Brain microvascular endothelial cell (primary cell): ENCODE measurements at regions not wholly inside any gene's neighbourhood (a gene's known extent, or its start where the extent isn't known, plus 50 kb on each side); places are given as distances from the start of the nearest gene placed in this dataset.
"Not testable (repeated sequence)": the region's sequence is repeated elsewhere in the genome, so short reads cannot be mapped to it uniquely, and the experiment has no call there.

Experiments used
- DNase-seq: peaks from one replicate; pipeline ENCODE4 v3.0.0-alpha.2; 2020
- H3K27ac ChIP-seq: fragments of 250-450 bp; sonication (Bioruptor Pico); 2 replicates; pipeline ENCODE4 v1.5.1; 2020; ENCODE audit warnings: mild to moderate bottlenecking, moderate library complexity
- H3K27me3 ChIP-seq: fragments of 250-450 bp; sonication (Bioruptor Pico); replicated peaks from 2 replicates; pipeline ENCODE4 v1.5.1; 2020; ENCODE audit warnings: mild to moderate bottlenecking
- H3K36me3 ChIP-seq: fragments of 250-450 bp; sonication (Bioruptor Pico); replicated peaks from 2 replicates; pipeline ENCODE4 v1.5.1; 2020; ENCODE audit warnings: mild to moderate bottlenecking
- H3K4me3 ChIP-seq: 2 replicates; pipeline ENCODE4 v1.5.1; 2011; ENCODE audit warnings: low read depth, mild to moderate bottlenecking, control low read depth, low read length, moderate library complexity
- CTCF ChIP-seq: IDR thresholded peaks from 2 replicates; pipeline ENCODE4 v1.5.1; 2011; ENCODE audit warnings: low read depth, mild to moderate bottlenecking, moderate library complexity, low read length, control low read depth, inconsistent platforms; ENCODE audit errors: missing control alignments
- in situ Hi-C: cut with HindIII; loops from 2 replicates; pipeline ENCODE4 v1.10.0; 2017; ENCODE audit warnings: low sequenced_read_pairs, low pct_ligation_motif_present

DNA sequence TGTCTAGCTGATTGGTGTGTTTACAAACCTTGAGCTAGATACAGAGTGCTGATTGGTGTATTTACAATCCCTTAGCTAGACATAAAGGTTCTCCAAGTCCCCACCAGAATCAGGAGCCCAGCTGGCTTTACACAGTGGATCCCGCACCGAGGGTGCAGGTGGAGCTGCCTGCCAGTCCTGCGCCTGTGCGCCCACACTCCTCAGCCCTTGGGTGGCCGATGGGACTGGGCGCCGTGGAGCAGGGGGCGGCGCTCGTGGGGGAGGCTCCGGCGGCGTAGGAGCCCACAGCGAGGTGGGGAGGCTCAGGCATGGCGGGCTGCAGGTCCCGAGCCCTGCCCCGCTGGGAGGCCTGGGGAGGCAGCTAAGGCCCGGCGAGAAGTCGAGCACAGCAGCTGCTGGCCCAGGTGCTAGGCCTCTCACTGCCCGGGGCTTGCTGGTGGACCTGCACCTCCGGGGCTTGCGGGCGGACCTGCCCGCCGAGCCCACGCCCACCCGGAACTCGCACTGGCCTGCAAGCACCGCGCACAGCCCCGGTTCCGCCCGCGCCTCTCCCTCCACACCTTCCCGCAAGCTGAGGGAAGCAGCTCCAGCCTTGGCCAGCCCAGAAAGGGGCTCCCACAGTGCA is 51.0 kb upstream of the CDYL start:
- H3K36me3 ChIP-seq, H3K27me3 ChIP-seq, DNase-seq, H3K4me3 ChIP-seq, H3K27ac ChIP-seq, in situ Hi-C loops: not testable (repeated sequence)

- H3K4me3 ChIP-seq, in situ Hi-C loops, DNase-seq, H3K27ac ChIP-seq, H3K27me3 ChIP-seq, H3K36me3 ChIP-seq: not testable (repeated sequence)
Observed at GRCh38 chr6:4724727-4725126, 51.5 kb upstream of the CDYL start.

DNA sequence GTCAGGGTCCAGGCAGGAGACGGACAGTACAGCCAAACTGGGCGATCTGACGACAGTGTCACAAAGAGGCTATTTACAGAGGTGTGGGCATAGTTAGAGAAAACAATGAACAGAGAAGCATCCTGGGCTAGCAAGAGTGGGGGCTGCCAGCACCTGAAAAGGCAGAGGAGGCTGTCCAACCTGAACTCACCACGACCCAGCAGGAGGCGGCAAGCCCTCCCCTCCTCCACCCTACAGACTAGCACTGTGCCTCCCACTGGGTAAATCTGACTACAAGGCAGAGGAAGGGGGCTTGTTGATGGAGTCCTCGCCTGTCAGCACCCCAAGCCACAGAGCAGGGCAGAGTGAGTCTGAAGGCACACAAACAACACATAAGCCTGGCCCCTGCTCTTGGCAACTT is 52.8 kb upstream of the CDYL start:
- H3K27ac ChIP-seq = no peak overlapping the region
- DNase-seq = no peak
- no peak overlapping the region for H3K4me3 ChIP-seq
- H3K27me3 ChIP-seq = no peaks in the 10 kb centered on the region
- no peak for TF ChIP-seq CTCF
- no peaks in the 10 kb centered on the region for H3K36me3 ChIP-seq
- in situ Hi-C loops = no loop called here

GRCh38 chr6:4721368-4721767 is 54.8 kb upstream of the CDYL start:
- DNase-seq, H3K27me3 ChIP-seq, H3K27ac ChIP-seq, H3K4me3 ChIP-seq, in situ Hi-C loops, H3K36me3 ChIP-seq: not testable (repeated sequence)

- Histone ChIP-seq H3K27ac (no peak overlapping the region), H3K36me3 (no peaks in the 10 kb centered on the region), H3K27me3 (no peaks in the 10 kb centered on the region), H3K4me3 (no peak overlapping the region)
- no peak for DNase-seq
- in situ Hi-C loops = no loop called here
- no peak for TF ChIP-seq CTCF
Observed at GRCh38 chr6:4719491-4719890, 56.7 kb upstream of the CDYL start.

GRCh38 chr6:4717856-4718255 is 58.3 kb upstream of the CDYL start:
- Histone ChIP-seq H3K27me3 (no peaks in the 10 kb centered on the region), H3K4me3 (no peak overlapping the region), H3K27ac (no peak overlapping the region), H3K36me3 (no peaks in the 10 kb centered on the region)
- DNase-seq = no peak
- in situ Hi-C loops = no loop called here
- TF ChIP-seq CTCF = no peak

DNA sequence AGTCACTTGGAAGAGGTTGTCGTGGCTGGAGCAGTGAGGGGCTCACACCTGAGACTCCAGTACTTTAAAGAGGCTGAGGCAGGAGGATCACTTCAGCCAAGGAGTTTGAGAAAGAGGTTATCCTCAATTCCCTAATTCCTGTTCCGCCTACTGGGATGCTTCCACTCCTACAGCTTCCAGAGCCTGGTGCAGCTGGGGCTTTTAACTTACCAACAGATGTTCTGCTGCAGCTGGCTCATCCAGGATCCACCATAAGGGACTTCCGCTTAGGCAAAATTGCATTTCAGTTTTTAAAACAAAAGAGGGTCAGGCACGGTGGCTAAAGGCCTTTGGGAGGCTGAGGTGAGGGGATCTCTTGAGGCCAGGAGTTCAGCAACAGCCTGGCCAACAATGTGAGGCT is 59.1 kb upstream of the CDYL start:
- in situ Hi-C loops = no loop called here
- TF ChIP-seq CTCF = no peak
- Histone ChIP-seq H3K4me3 (no peak overlapping the region), H3K27ac (no peak overlapping the region), H3K36me3 (no peaks in the 10 kb centered on the region), H3K27me3 (no peaks in the 10 kb centered on the region)
- DNase-seq = no peak
